HCT116 (cell line): ENCODE measurements at regions not wholly inside any gene's neighbourhood (a gene's known extent, or its start where the extent isn't known, plus 50 kb on each side); places are given as distances from the start of the nearest gene placed in this dataset.

Source experiments
- ATAC-seq: fragments of 200-7000 bp; cut with Tn5 transposase; 2 replicates; pipeline ENCODE4 v1.9.1; 2020; ENCODE audit warnings: mild to moderate bottlenecking, moderate library complexity
- BruUV-seq: library from RNA; stranded (reverse); fragments of 400-500 nt; replicated peaks from 2 replicates; lab custom pipeline; 2021; lab: Mats Ljungman, UMichigan
- CTCF ChIA-PET: fragments of 300-600 bp; sonication (Branson Sonifier 250); formaldehyde crosslinking; loops from one replicate; lab custom pipeline; 2021; ENCODE audit warnings: antibody characterized with exemption; lab: Charles Lee
- POLR2A ChIA-PET: fragments of 300-600, 350-600 bp; sonication (Branson Sonifier 250); formaldehyde crosslinking; loops from one replicate; lab custom pipeline; 2021; ENCODE audit warnings: antibody characterized with exemption; lab: Charles Lee
- RAD21 ChIA-PET, 2 experiments: fragments of 300-600 bp; sonication (Branson Sonifier 250); formaldehyde crosslinking; loops; one replicate each; lab custom pipeline; 2023; ENCODE audit warnings: low total read pairs in 2 of 2; ENCODE audit not compliant: uncharacterized antibody in 2 of 2, unreplicated experiment in 2 of 2, low non-redundant PET in 1 of 2; lab: Charles Lee
- DNase-seq: peaks from one replicate; pipeline ENCODE4 v3.0.0-alpha.2; 2010; ENCODE audit warnings: low read depth, low spot score
- H2AFZ ChIP-seq: fragments of 200-600 bp; shearing (Covaris generic), sonication (generic); 2 replicates; pipeline ENCODE4 v1.6.1; 2017; ENCODE audit warnings: low read depth, mixed run types, mixed read lengths, antibody characterized with exemption, low read length; ENCODE audit not compliant: poor library complexity, severe bottlenecking
- H3K27ac ChIP-seq: 2 replicates; pipeline ENCODE4 v1.5.1; 2012; ENCODE audit warnings: low read depth, low read length
- H3K27me3 ChIP-seq: fragments of 200-600 bp; sonication (generic); 2 replicates; pipeline ENCODE4 v1.6.1; 2016; ENCODE audit warnings: mixed run types, low read length, mixed read lengths; ENCODE audit not compliant: insufficient read depth
- H3K36me3 ChIP-seq, 2 experiments: fragments of 200-500 bp in 1 of 2; fragments of 200-600 bp in 1 of 2; sonication (Bioruptor generic) in 1 of 2; sonication (generic) in 1 of 2; 2 replicates each; pipeline versions ENCODE4 v1.5.1 to v1.6.1; 2014 to 2016; ENCODE audit warnings: low read length in 2 of 2, inconsistent platforms in 1 of 2, mixed read lengths in 1 of 2, mixed run types in 1 of 2; ENCODE audit not compliant: insufficient read depth in 2 of 2, control insufficient read depth in 1 of 2
- H3K4me1 ChIP-seq, 2 experiments: fragments of 200-600 bp in 1 of 2; sonication (generic) in 1 of 2; 2 replicates each; pipeline versions ENCODE4 v1.5.1 to v1.6.1; 2012 to 2017; ENCODE audit warnings: low read length in 2 of 2, inconsistent platforms in 1 of 2, mild to moderate bottlenecking in 1 of 2, mixed read lengths in 1 of 2, mixed run types in 1 of 2, moderate library complexity in 1 of 2; ENCODE audit not compliant: insufficient read depth in 2 of 2, control insufficient read depth in 1 of 2
- H3K4me2 ChIP-seq: fragments of 200-600 bp; sonication (generic); 2 replicates; pipeline ENCODE4 v1.6.1; 2017; ENCODE audit warnings: mixed run types, low read length, mixed read lengths
- H3K4me3 ChIP-seq, 2 experiments: fragments of 200-600 bp in 1 of 2; sonication (generic) in 1 of 2; replicated peaks in 1 of 2; 2 replicates each; pipeline ENCODE4 v1.5.1; 2011 to 2016; ENCODE audit warnings: low read length in 2 of 2, control low read depth in 1 of 2, low read depth in 1 of 2, mild to moderate bottlenecking in 1 of 2, mixed read lengths in 1 of 2, mixed run types in 1 of 2
- H3K79me2 ChIP-seq: fragments of 200-600 bp; sonication (generic); 2 replicates; pipeline ENCODE4 v1.6.1; 2017; ENCODE audit warnings: mild to moderate bottlenecking, mixed run types, low read length, moderate library complexity, mixed read lengths; ENCODE audit not compliant: insufficient read depth
- H3K9ac ChIP-seq: fragments of 200-600 bp; sonication (generic); 2 replicates; pipeline ENCODE4 v1.6.1; 2016; ENCODE audit warnings: low read length, mixed read lengths
- H3K9me2 ChIP-seq: fragments of 200-600 bp; sonication (generic), shearing (Covaris generic); 2 replicates; pipeline ENCODE4 v1.6.1; 2017; ENCODE audit warnings: mixed run types, mild to moderate bottlenecking, moderate library complexity; ENCODE audit not compliant: insufficient read depth
- H3K9me3 ChIP-seq, 2 experiments: fragments of 200-500 bp in 1 of 2; fragments of 200-600 bp in 1 of 2; sonication (Bioruptor generic) in 1 of 2; sonication (generic) in 1 of 2; 2 replicates each; pipeline ENCODE4 v1.6.1; 2014 to 2017; ENCODE audit warnings: low read length in 2 of 2, mixed read lengths in 2 of 2, inconsistent platforms in 1 of 2, low read depth in 1 of 2, mild to moderate bottlenecking in 1 of 2, mixed run types in 1 of 2, moderate library complexity in 1 of 2; ENCODE audit not compliant: control insufficient read depth in 1 of 2, insufficient read depth in 1 of 2
- H4K20me1 ChIP-seq: fragments of 200-600 bp; sonication (generic), shearing (Covaris generic); 2 replicates; pipeline ENCODE4 v1.6.1; 2017; ENCODE audit warnings: mixed run types, mild to moderate bottlenecking, moderate library complexity; ENCODE audit not compliant: insufficient read depth
- ATF3 ChIP-seq: IDR thresholded peaks from 2 replicates; pipeline ENCODE4 v1.6.1; 2012
- CBX3 ChIP-seq: IDR thresholded peaks from 2 replicates; pipeline ENCODE4 v1.6.1; 2012; ENCODE audit warnings: low read depth
- CEBPB ChIP-seq: IDR thresholded peaks from 2 replicates; pipeline ENCODE4 v1.6.1; 2012; ENCODE audit warnings: low read depth
- EZH2 ChIP-seq: fragments of 200-600 bp; sonication (generic); IDR thresholded peaks from 2 replicates; pipeline ENCODE4 v1.6.1; 2017; ENCODE audit warnings: antibody characterized with exemption, mixed run types
- EZH2phosphoT487 ChIP-seq: fragments of 200-600 bp; IDR thresholded peaks from 2 replicates; pipeline ENCODE4 v1.6.1; 2018; ENCODE audit warnings: antibody characterized with exemption, borderline replicate concordance
- FOSL1 ChIP-seq: IDR thresholded peaks from 2 replicates; pipeline ENCODE4 v1.6.1; 2012; ENCODE audit warnings: low read depth
- JUND ChIP-seq: IDR thresholded peaks from 2 replicates; pipeline ENCODE4 v1.6.1; 2012
- POLR2A ChIP-seq: IDR thresholded peaks from 2 replicates; pipeline ENCODE4 v1.7.0; 2011; ENCODE audit warnings: borderline replicate concordance; ENCODE audit not compliant: insufficient read depth, insufficient read length; ENCODE audit errors: extremely low read depth
- RAD21 ChIP-seq: IDR thresholded peaks from 2 replicates; pipeline ENCODE4 v1.6.1; 2012; ENCODE audit warnings: low read depth, mild to moderate bottlenecking
- REST ChIP-seq: IDR thresholded peaks from 2 replicates; pipeline ENCODE4 v1.6.1; 2012; ENCODE audit warnings: low read depth
- SIN3A ChIP-seq: IDR thresholded peaks from 2 replicates; pipeline ENCODE4 v1.6.1; 2012; ENCODE audit warnings: low read depth
- SP1 ChIP-seq: IDR thresholded peaks from 2 replicates; pipeline ENCODE4 v1.6.1; 2012; ENCODE audit warnings: low read depth
- SRF ChIP-seq: IDR thresholded peaks from 2 replicates; pipeline ENCODE4 v1.6.1; 2012; ENCODE audit warnings: low read depth
- TCF7L2 ChIP-seq: IDR thresholded peaks from 2 replicates; pipeline ENCODE4 v1.7.0; 2011; ENCODE audit warnings: borderline replicate concordance, inconsistent platforms; ENCODE audit not compliant: insufficient read depth, insufficient read length; ENCODE audit errors: extremely low read depth
- ZBTB33 ChIP-seq: IDR thresholded peaks from 2 replicates; pipeline ENCODE4 v1.6.1; 2011; ENCODE audit warnings: mild to moderate bottlenecking, low read length, moderate library complexity; ENCODE audit not compliant: insufficient replicate concordance; ENCODE audit errors: extremely low read depth
- ZFX ChIP-seq: fragments of 450-650 bp; IDR thresholded peaks from 2 replicates; pipeline ENCODE4 v1.6.1; 2017
- ZNF274 ChIP-seq: fragments of 200-500 bp; sonication (Bioruptor generic); IDR thresholded peaks from 2 replicates; pipeline ENCODE4 v1.6.1; 2014; ENCODE audit warnings: mild to moderate bottlenecking, low read depth, low read length, inconsistent platforms
- intact Hi-C: fragments of 100-400 bp; cut with micrococcal nuclease; formaldehyde crosslinking; loops from 2 replicates; pipeline ENCODE4 v1.10.0; 2022

GRCh38 chr1:53394306-53394705 lies 64.9 kb upstream of the DMRTB1 start (continued):
- TF ChIP-seq REST (no peak), ZFX (no peak), FOSL1 (no peak), SRF (no peak)

- no TSS peak for BruUV-seq
- no peaks in the 10 kb centered on the region for H3K79me2 ChIP-seq
- no peak overlapping the region for H3K4me2 ChIP-seq
- no peaks in the 10 kb centered on the region for H4K20me1 ChIP-seq
- no peak overlapping the region for H3K27ac ChIP-seq
- POLR2A ChIA-PET, result no interaction called here
- no peak overlapping the region for H3K9ac ChIP-seq
- intact Hi-C loops, result no loop called here
- H2AFZ ChIP-seq, result no peak overlapping the region
- CTCF ChIA-PET, result interaction anchor here (1.3 kb wide), 1 partner anchor 117 kb away, joined by 5 read pairs; no protein-coding TSS in a partner anchor
- H3K4me3 ChIP-seq, result no peak overlapping the region
- ATAC-seq, result no peak
- no peaks in the 10 kb centered on the region for H3K27me3 ChIP-seq
- RAD21 ChIA-PET, result interaction anchor here in 1 of 2 experiments (0.6 kb wide), 1 partner anchor 69 kb away, joined by 3 read pairs; no protein-coding TSS in a partner anchor
- no peaks in the 10 kb centered on the region for H3K9me2 ChIP-seq
- no peaks in the 10 kb centered on the region for H3K36me3 ChIP-seq
- DNase-seq, result no peak
- H3K4me1 ChIP-seq, result peaks cover 0 to 4% of the 10 kb centered on the region in 2 experiments; a peak in 1 of 4 replicates
- H3K9me3 ChIP-seq, result no peaks in the 10 kb centered on the region
- no peak for TF ChIP-seq CBX3
- TF ChIP-seq SP1, result no peak
- no peak for TF ChIP-seq POLR2A
- TF ChIP-seq JUND, result no peak
- TF ChIP-seq REST, result no peak
- no peak; the same call in 1 of the 2 replicates for TF ChIP-seq RAD21
- TF ChIP-seq SIN3A, result no peak
- no peak for TF ChIP-seq ZNF274
- TF ChIP-seq ATF3, result no peak
- no peak for TF ChIP-seq EZH2phosphoT487
- no peak for TF ChIP-seq CEBPB
- no peak for TF ChIP-seq ZBTB33
- no peak for TF ChIP-seq FOSL1
- TF ChIP-seq ZFX, result no peak
- no peak for TF ChIP-seq TCF7L2
- no peak for TF ChIP-seq EZH2
Observed at GRCh38 chr1:53395671-53396215, 63.5 kb upstream of the DMRTB1 start.
